ENCODE measurements at regions not wholly inside any gene's neighbourhood (a gene's known extent, or its start where the extent isn't known, plus 50 kb on each side); places are given as distances from the start of the nearest gene placed in this dataset.
"Not testable (repeated sequence)": the region's sequence is repeated elsewhere in the genome, so short reads cannot be mapped to it uniquely, and the experiment has no call there.

DNA sequence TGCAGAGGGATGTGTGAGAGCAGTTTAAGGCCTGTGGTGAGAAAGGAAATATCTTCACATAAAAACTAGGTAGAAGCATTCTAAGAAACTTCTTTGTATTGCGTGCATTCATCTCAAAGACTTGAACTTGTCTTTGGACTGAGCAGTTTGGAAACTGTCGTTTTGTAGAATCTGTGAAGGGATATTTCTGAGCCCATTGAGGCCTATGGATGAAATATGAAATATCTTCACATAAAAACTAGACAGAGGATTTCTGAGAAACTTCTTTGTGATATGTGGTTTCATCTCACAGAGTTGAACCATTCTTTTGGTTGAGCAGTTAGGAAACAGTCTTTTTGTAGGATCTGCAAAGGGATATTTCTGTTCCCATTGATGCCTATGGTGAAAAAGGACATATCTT is 3173.4 kb downstream of the TUBA3C start:
- TF ChIP-seq, protein P1, sequence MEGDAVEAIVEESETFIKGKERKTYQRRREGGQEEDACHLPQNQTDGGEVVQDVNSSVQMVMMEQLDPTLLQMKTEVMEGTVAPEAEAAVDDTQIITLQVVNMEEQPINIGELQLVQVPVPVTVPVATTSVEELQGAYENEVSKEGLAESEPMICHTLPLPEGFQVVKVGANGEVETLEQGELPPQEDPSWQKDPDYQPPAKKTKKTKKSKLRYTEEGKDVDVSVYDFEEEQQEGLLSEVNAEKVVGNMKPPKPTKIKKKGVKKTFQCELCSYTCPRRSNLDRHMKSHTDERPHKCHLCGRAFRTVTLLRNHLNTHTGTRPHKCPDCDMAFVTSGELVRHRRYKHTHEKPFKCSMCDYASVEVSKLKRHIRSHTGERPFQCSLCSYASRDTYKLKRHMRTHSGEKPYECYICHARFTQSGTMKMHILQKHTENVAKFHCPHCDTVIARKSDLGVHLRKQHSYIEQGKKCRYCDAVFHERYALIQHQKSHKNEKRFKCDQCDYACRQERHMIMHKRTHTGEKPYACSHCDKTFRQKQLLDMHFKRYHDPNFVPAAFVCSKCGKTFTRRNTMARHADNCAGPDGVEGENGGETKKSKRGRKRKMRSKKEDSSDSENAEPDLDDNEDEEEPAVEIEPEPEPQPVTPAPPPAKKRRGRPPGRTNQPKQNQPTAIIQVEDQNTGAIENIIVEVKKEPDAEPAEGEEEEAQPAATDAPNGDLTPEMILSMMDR (IDR thresholded peaks at IDR 0.05) = not testable (repeated sequence)
- TF ChIP-seq EP300, POLR2A (IDR thresholded peaks at IDR 0.05): not testable (repeated sequence)
